ENCODE measurements at regions not wholly inside any gene's neighbourhood (a gene's known extent, or its start where the extent isn't known, plus 50 kb on each side); places are given as distances from the start of the nearest gene placed in this dataset.

GRCh38 chr3:147554332-147554731, 145.2 kb downstream of the ZIC1 start:
- no peak for ATAC-seq (ENCODE audit: low FRiP score in 2 of 2)
- Histone ChIP-seq H3K36me3 (no peaks in the 10 kb centered on the region), H3K27me3 (no peaks in the 10 kb centered on the region), H3K27ac (no peak overlapping the region), H3K4me3 (no peak overlapping the region), H3K9me3 (no peaks in the 10 kb centered on the region), H3K4me1 (no peaks in the 10 kb centered on the region)
- TF ChIP-seq, protein P1, sequence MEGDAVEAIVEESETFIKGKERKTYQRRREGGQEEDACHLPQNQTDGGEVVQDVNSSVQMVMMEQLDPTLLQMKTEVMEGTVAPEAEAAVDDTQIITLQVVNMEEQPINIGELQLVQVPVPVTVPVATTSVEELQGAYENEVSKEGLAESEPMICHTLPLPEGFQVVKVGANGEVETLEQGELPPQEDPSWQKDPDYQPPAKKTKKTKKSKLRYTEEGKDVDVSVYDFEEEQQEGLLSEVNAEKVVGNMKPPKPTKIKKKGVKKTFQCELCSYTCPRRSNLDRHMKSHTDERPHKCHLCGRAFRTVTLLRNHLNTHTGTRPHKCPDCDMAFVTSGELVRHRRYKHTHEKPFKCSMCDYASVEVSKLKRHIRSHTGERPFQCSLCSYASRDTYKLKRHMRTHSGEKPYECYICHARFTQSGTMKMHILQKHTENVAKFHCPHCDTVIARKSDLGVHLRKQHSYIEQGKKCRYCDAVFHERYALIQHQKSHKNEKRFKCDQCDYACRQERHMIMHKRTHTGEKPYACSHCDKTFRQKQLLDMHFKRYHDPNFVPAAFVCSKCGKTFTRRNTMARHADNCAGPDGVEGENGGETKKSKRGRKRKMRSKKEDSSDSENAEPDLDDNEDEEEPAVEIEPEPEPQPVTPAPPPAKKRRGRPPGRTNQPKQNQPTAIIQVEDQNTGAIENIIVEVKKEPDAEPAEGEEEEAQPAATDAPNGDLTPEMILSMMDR (IDR thresholded peaks at IDR 0.05): no peak
- TF ChIP-seq EP300 (IDR thresholded peaks at IDR 0.05): no peak
- no peak for TF ChIP-seq POLR2A (IDR thresholded peaks at IDR 0.05)
- no peak for TF ChIP-seq POLR2AphosphoS5 (IDR thresholded peaks at IDR 0.05)
- no peak for DNase-seq

DNA sequence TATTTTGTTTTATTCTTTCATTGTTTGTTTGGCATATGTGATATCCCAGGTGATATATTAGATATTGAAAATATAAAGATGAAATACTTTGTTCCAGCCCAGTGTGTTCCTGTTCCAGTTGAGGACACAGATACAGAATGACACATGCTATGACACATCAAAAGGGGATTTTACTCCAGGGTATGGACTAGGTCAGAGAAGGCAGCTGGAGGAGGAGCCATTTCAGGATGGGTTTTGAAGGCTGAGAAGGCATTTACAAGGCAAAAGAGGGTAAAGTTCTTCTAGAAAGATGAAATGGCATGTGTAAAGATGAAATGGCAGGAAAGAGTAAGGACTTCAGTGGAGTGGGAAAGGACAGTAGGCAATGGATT, 163.8 kb downstream of the ZIC1 start:
- DNase-seq: no peak

DNA sequence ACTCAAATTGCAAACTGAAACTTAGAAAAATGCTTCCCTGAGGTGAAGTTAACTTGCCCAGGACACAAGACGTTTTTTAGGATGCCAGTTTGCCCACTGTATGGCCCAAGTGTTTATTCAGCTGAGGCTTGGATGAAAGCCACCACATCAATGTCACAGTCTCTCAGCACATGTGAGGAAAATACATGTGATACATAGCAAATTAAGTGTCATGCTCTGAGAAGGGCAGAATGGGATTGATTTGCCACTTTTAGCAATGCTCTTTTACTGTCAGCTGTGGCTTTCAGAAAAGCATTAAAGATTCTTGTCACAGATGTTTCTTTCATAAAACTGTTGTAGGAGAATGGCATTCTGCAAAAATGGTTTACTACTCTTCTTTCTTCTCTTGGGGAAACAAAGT, 165.5 kb downstream of the ZIC1 start:
- Histone ChIP-seq H3K27ac (no peak overlapping the region), H3K36me3 (no peaks in the 10 kb centered on the region), H3K4me1 (no peaks in the 10 kb centered on the region), H3K9me3 (no peaks in the 10 kb centered on the region), H3K27me3 (no peaks in the 10 kb centered on the region), H3K4me3 (no peak overlapping the region)
- 5 to 9% methylated on average over 1 of the region's 1 CpG for WGBS, 2 donors
- TF ChIP-seq POLR2A (IDR thresholded peaks at IDR 0.05) (no peak), POLR2AphosphoS5 (IDR thresholded peaks at IDR 0.05) (no peak), EP300 (IDR thresholded peaks at IDR 0.05) (no peak)
- TF ChIP-seq, protein P1 (IDR thresholded peaks at IDR 0.05): no peak
- no peak for DNase-seq
- ATAC-seq (ENCODE audit: low FRiP score in 2 of 2): no peak

More for the DNA sequence above, 163.8 kb downstream of the ZIC1 start:
- no peak overlapping the region for H3K27ac ChIP-seq
- no peak overlapping the region for H3K4me3 ChIP-seq
- H3K9me3 ChIP-seq: no peaks in the 10 kb centered on the region
- H3K4me1 ChIP-seq: no peaks in the 10 kb centered on the region
- no peaks in the 10 kb centered on the region for H3K36me3 ChIP-seq
- H3K27me3 ChIP-seq: no peaks in the 10 kb centered on the region
- TF ChIP-seq, protein P1 (IDR thresholded peaks at IDR 0.05): no peak
- TF ChIP-seq EP300 (IDR thresholded peaks at IDR 0.05) (no peak), POLR2A (IDR thresholded peaks at IDR 0.05) (no peak), POLR2AphosphoS5 (IDR thresholded peaks at IDR 0.05) (no peak)
- no peak for ATAC-seq (ENCODE audit: low FRiP score in 2 of 2)

DNA sequence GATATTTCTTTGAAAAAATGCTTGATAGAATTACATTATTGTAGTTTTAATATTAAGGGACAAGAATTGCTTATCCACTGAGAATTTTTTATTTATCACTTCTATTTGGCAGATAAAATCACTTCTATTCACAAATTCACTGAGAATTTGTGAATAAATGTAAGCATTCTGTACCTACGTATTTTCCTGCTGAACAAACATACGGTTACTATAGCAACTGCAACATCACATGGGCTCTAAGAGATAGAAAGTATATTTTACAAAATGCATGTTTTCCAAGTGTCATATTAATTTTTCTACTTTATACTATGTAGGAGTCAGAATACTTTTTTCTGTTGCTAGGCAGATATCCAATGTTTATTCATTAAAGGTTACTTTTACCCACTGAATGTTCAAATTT, 166.2 kb downstream of the ZIC1 start:
- ATAC-seq (ENCODE audit: low FRiP score in 2 of 2): no peak
- Histone ChIP-seq H3K27ac (no peak overlapping the region), H3K4me1 (no peaks in the 10 kb centered on the region), H3K4me3 (no peak overlapping the region), H3K27me3 (no peaks in the 10 kb centered on the region), H3K9me3 (no peaks in the 10 kb centered on the region), H3K36me3 (no peaks in the 10 kb centered on the region)
- 76% methylated on average over 2 of the region's 2 CpGs for WGBS, 2 donors
- TF ChIP-seq, protein P1 (IDR thresholded peaks at IDR 0.05): no peak
- no peak for TF ChIP-seq POLR2AphosphoS5 (IDR thresholded peaks at IDR 0.05)
- no peak for TF ChIP-seq POLR2A (IDR thresholded peaks at IDR 0.05)
- TF ChIP-seq EP300 (IDR thresholded peaks at IDR 0.05): no peak
- DNase-seq: no peak

GRCh38 chr3:147582642-147583041, 173.5 kb downstream of the ZIC1 start:
- Histone ChIP-seq H3K27me3 (no peaks in the 10 kb centered on the region), H3K27ac (no peak overlapping the region), H3K9me3 (no peaks in the 10 kb centered on the region), H3K4me3 (no peak overlapping the region), H3K36me3 (no peaks in the 10 kb centered on the region), H3K4me1 (no peaks in the 10 kb centered on the region)
- TF ChIP-seq, protein P1 (IDR thresholded peaks at IDR 0.05): no peak
- no peak for TF ChIP-seq EP300 (IDR thresholded peaks at IDR 0.05)
- no peak for TF ChIP-seq POLR2AphosphoS5 (IDR thresholded peaks at IDR 0.05)
- no peak for TF ChIP-seq POLR2A (IDR thresholded peaks at IDR 0.05)
- DNase-seq (no peak), ATAC-seq (ENCODE audit: low FRiP score in 2 of 2) (no peak)
